DND-41 (cell line): ENCODE measurements at regions not wholly inside any gene's neighbourhood (a gene's known extent, or its start where the extent isn't known, plus 50 kb on each side); places are given as distances from the start of the nearest gene placed in this dataset.

Source experiments
- ATAC-seq: fragments of 200-7000 bp; cut with Tn5 transposase; 3 replicates; pipeline ENCODE4 v1.9.1; 2021; ENCODE audit warnings: low read depth; ENCODE audit not compliant: insufficient read depth
- DNase-seq: peaks from one replicate; pipeline ENCODE4 v3.0.0-alpha.2; 2020
- H2AFZ ChIP-seq: 2 replicates; pipeline ENCODE4 v1.6.0; 2012; ENCODE audit warnings: low read depth, low read length
- H3K27ac ChIP-seq: 2 replicates; pipeline ENCODE4 v1.5.1; 2012; ENCODE audit warnings: low read length, inconsistent platforms
- H3K27me3 ChIP-seq: fragments of 200-600 bp; sonication (generic); 2 replicates; pipeline ENCODE4 v1.6.0; 2012; ENCODE audit warnings: low read length, mild to moderate bottlenecking, inconsistent platforms; ENCODE audit not compliant: insufficient read depth, poor library complexity
- H3K36me3 ChIP-seq: 2 replicates; pipeline ENCODE4 v1.5.1; 2012; ENCODE audit warnings: low read length, inconsistent platforms; ENCODE audit not compliant: insufficient read depth
- H3K4me1 ChIP-seq: 2 replicates; pipeline ENCODE4 v1.5.1; 2012; ENCODE audit warnings: mild to moderate bottlenecking, low read length; ENCODE audit not compliant: insufficient read depth
- H3K4me2 ChIP-seq: 2 replicates; pipeline ENCODE4 v1.6.0; 2012; ENCODE audit warnings: mild to moderate bottlenecking, moderate library complexity, low read length, inconsistent platforms; ENCODE audit not compliant: insufficient read depth
- H3K4me3 ChIP-seq, 2 experiments: fragments of 200-600 bp in 1 of 2; shearing (Covaris generic) in 1 of 2; 2 replicates each; pipeline ENCODE4 v1.5.1; 2012 to 2016; ENCODE audit warnings: inconsistent platforms in 2 of 2, low read length in 2 of 2, mild to moderate bottlenecking in 2 of 2, low read depth in 1 of 2, moderate library complexity in 1 of 2
- H3K79me2 ChIP-seq: 2 replicates; pipeline ENCODE4 v1.6.0; 2012; ENCODE audit warnings: low read length, inconsistent platforms; ENCODE audit not compliant: insufficient read depth
- H3K9ac ChIP-seq: 2 replicates; pipeline ENCODE4 v1.6.0; 2012; ENCODE audit warnings: low read depth, mild to moderate bottlenecking, inconsistent platforms, low read length, moderate library complexity
- H3K9me3 ChIP-seq: 2 replicates; pipeline ENCODE4 v1.5.1; 2012; ENCODE audit warnings: low read length, moderate library complexity, mild to moderate bottlenecking, inconsistent platforms; ENCODE audit not compliant: insufficient read depth, severe bottlenecking
- H4K20me1 ChIP-seq: 2 replicates; pipeline ENCODE4 v1.6.0; 2012; ENCODE audit warnings: low read length; ENCODE audit not compliant: insufficient read depth
- EZH2 ChIP-seq: IDR thresholded peaks from 3 replicates; pipeline ENCODE4 v1.6.1; 2012; ENCODE audit warnings: borderline replicate concordance, low read depth, mild to moderate bottlenecking, moderate library complexity, low read length, inconsistent platforms; ENCODE audit not compliant: severe bottlenecking
- TF ChIP-seq, protein P1 (sequence below): IDR thresholded peaks from 2 replicates; pipeline ENCODE4 v1.5.1; 2012; ENCODE audit warnings: borderline replicate concordance, low read length, moderate library complexity, mild to moderate bottlenecking; ENCODE audit not compliant: poor library complexity, severe bottlenecking; ENCODE audit errors: extremely low read depth

DNA sequence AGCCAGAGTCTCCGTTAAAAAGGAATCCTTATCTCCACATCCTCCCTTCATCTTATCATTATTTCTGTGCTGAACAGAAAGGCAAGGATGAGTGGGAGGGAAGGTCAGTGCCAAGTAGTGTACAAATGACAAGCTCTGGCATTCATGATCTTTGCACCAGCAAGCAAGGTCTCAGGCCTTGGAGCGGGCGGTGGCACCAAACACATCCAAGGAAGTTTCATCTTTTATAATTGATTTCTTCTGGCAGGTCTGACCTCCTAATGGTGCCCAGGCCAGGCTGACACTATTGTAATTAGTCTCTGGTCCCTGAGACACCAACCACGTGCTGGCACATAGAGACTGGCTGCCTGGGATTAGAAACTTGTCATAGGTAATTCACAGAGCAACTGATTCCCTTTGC, 336.6 kb downstream of the EN1 start:
- no peaks in the 10 kb centered on the region for H3K4me1 ChIP-seq
- H2AFZ ChIP-seq = no peak overlapping the region
- DNase-seq = no peak
- no peak overlapping the region for H3K4me3 ChIP-seq
- ATAC-seq = no peak
- TF ChIP-seq, protein P1, sequence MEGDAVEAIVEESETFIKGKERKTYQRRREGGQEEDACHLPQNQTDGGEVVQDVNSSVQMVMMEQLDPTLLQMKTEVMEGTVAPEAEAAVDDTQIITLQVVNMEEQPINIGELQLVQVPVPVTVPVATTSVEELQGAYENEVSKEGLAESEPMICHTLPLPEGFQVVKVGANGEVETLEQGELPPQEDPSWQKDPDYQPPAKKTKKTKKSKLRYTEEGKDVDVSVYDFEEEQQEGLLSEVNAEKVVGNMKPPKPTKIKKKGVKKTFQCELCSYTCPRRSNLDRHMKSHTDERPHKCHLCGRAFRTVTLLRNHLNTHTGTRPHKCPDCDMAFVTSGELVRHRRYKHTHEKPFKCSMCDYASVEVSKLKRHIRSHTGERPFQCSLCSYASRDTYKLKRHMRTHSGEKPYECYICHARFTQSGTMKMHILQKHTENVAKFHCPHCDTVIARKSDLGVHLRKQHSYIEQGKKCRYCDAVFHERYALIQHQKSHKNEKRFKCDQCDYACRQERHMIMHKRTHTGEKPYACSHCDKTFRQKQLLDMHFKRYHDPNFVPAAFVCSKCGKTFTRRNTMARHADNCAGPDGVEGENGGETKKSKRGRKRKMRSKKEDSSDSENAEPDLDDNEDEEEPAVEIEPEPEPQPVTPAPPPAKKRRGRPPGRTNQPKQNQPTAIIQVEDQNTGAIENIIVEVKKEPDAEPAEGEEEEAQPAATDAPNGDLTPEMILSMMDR = no peak
- TF ChIP-seq EZH2 = no peak
- no peaks in the 10 kb centered on the region for H3K27me3 ChIP-seq
- H3K79me2 ChIP-seq = no peaks in the 10 kb centered on the region
- no peaks in the 10 kb centered on the region for H3K9me3 ChIP-seq
- H3K36me3 ChIP-seq = no peaks in the 10 kb centered on the region
- no peak overlapping the region for H3K4me2 ChIP-seq
- H3K27ac ChIP-seq = no peak overlapping the region
- H3K9ac ChIP-seq = no peak overlapping the region
- no peaks in the 10 kb centered on the region for H4K20me1 ChIP-seq

GRCh38 chr2:118509319-118510004, 338.0 kb downstream of the EN1 start:
- no peaks in the 10 kb centered on the region for H3K27me3 ChIP-seq
- H3K4me2 ChIP-seq = no peak overlapping the region
- H3K9me3 ChIP-seq = no peaks in the 10 kb centered on the region
- no peak overlapping the region for H3K9ac ChIP-seq
- no peak overlapping the region for H3K4me3 ChIP-seq
- H2AFZ ChIP-seq = no peak overlapping the region
- no peaks in the 10 kb centered on the region for H3K36me3 ChIP-seq
- no peaks in the 10 kb centered on the region for H3K79me2 ChIP-seq
- TF ChIP-seq, protein P1 = no peak
- ATAC-seq = no peak
- no peak overlapping the region for H3K27ac ChIP-seq
- no peaks in the 10 kb centered on the region for H3K4me1 ChIP-seq
- H4K20me1 ChIP-seq = no peaks in the 10 kb centered on the region
- DNase-seq = no peak

- H3K79me2 ChIP-seq = no peaks in the 10 kb centered on the region
- H3K4me2 ChIP-seq = no peak overlapping the region
- no peak overlapping the region for H3K9ac ChIP-seq
- ATAC-seq (no peak), DNase-seq (no peak)
- H4K20me1 ChIP-seq = no peaks in the 10 kb centered on the region
- no peaks in the 10 kb centered on the region for H3K27me3 ChIP-seq
- H3K36me3 ChIP-seq = no peaks in the 10 kb centered on the region
- TF ChIP-seq EZH2 = no peak
- TF ChIP-seq, protein P1 = no peak
- H3K27ac ChIP-seq = no peak overlapping the region
- H2AFZ ChIP-seq = no peak overlapping the region
- H3K9me3 ChIP-seq = no peaks in the 10 kb centered on the region
- H3K4me1 ChIP-seq = no peaks in the 10 kb centered on the region
- no peak overlapping the region for H3K4me3 ChIP-seq
Observed at GRCh38 chr2:118508282-118508681, 339.2 kb downstream of the EN1 start.
